Endothelial cell of umbilical vein (primary cell): ENCODE measurements at regions not wholly inside any gene's neighbourhood (a gene's known extent, or its start where the extent isn't known, plus 50 kb on each side); places are given as distances from the start of the nearest gene placed in this dataset.

ENCODE experiments used
- BruUV-seq: library from RNA; stranded (reverse); fragments of 400-500 nt; replicated peaks from 2 replicates; lab custom pipeline; 2021; lab: Mats Ljungman, UMichigan
- CTCF ChIA-PET: fragments of 300-600, 350-600 bp; sonication (Branson Sonifier 250); formaldehyde crosslinking; loops from one replicate; lab custom pipeline; 2021; ENCODE audit warnings: antibody characterized with exemption, inconsistent platforms; lab: Charles Lee
- POLR2A ChIA-PET: fragments of 300-600, 350-600 bp; sonication (Branson Sonifier 250); formaldehyde crosslinking; loops from one replicate; lab custom pipeline; 2021; ENCODE audit warnings: antibody characterized with exemption, inconsistent platforms; lab: Charles Lee
- DNase-seq: peaks from one replicate; pipeline ENCODE4 v3.0.0-alpha.2; 2011; ENCODE audit warnings: low read depth, low spot score
- FAIRE-seq: peaks from 2 replicates; lab custom pipeline; 2011; peaks lifted over from hg19 to GRCh38; lab: Jason Lieb, UNC
- H2AFZ ChIP-seq: 2 replicates; pipeline ENCODE4 v1.6.0; 2012; ENCODE audit warnings: low read depth, low read length, control low read depth, inconsistent platforms
- H3K27ac ChIP-seq: 2 replicates; pipeline ENCODE4 v1.5.1; 2011; ENCODE audit warnings: low read depth, mild to moderate bottlenecking, control low read depth, low read length, moderate library complexity; ENCODE audit not compliant: insufficient read depth
- H3K27me3 ChIP-seq, 2 experiments: 2 replicates each; pipeline versions ENCODE4 v1.6.0 to v1.6.1; 2011; ENCODE audit warnings: low read length in 2 of 2, mixed read lengths in 1 of 2; ENCODE audit not compliant: control insufficient read depth in 2 of 2, insufficient read depth in 2 of 2
- H3K36me3 ChIP-seq, 2 experiments: 2 replicates in 1 of 2; 3 replicates in 1 of 2; pipeline ENCODE4 v1.5.1; 2011; ENCODE audit warnings: low read length in 2 of 2, mild to moderate bottlenecking in 1 of 2, moderate library complexity in 1 of 2; ENCODE audit not compliant: control insufficient read depth in 2 of 2, insufficient read depth in 2 of 2; ENCODE audit errors: extremely low read depth in 1 of 2
- H3K4me1 ChIP-seq: 3 replicates; pipeline ENCODE4 v1.5.1; 2011; ENCODE audit warnings: mild to moderate bottlenecking, low read length; ENCODE audit not compliant: control insufficient read depth, insufficient read depth; ENCODE audit errors: extremely low read depth
- H3K4me2 ChIP-seq: 2 replicates; pipeline ENCODE4 v1.6.1; 2011; ENCODE audit warnings: low read length, control low read depth, mixed read lengths; ENCODE audit not compliant: insufficient read depth
- H3K4me3 ChIP-seq, 3 experiments: fragments of 200-600 bp in 1 of 3; sonication (generic), shearing (Covaris generic) in 1 of 3; replicated peaks in 1 of 3; 2 replicates each; pipeline ENCODE4 v1.5.1; 2011 to 2016; ENCODE audit warnings: control low read depth in 3 of 3, low read length in 3 of 3, mild to moderate bottlenecking in 2 of 3, inconsistent platforms in 1 of 3, low read depth in 1 of 3, moderate library complexity in 1 of 3; ENCODE audit not compliant: insufficient read depth in 1 of 3
- H3K79me2 ChIP-seq: 2 replicates; pipeline ENCODE4 v1.6.0; 2012; ENCODE audit warnings: low read length, inconsistent platforms; ENCODE audit not compliant: control insufficient read depth, insufficient read depth
- H3K9ac ChIP-seq: replicated peaks from 2 replicates; pipeline ENCODE3; 2011; ENCODE audit warnings: low read length, control low read depth; ENCODE audit not compliant: insufficient read depth; ENCODE audit errors: extremely low read depth
- H3K9me1 ChIP-seq: replicated peaks from 3 replicates; pipeline ENCODE4 v1.6.0; 2011; ENCODE audit warnings: mild to moderate bottlenecking, low read length; ENCODE audit not compliant: control insufficient read depth, insufficient read depth; ENCODE audit errors: extremely low read depth
- H3K9me3 ChIP-seq: replicated peaks from 2 replicates; pipeline ENCODE4 v1.5.1; 2012; ENCODE audit warnings: low read length, inconsistent platforms; ENCODE audit not compliant: control insufficient read depth, insufficient read depth
- H4K20me1 ChIP-seq: replicated peaks from 2 replicates; pipeline ENCODE3; 2011; ENCODE audit warnings: mild to moderate bottlenecking, low read length; ENCODE audit not compliant: control insufficient read depth, insufficient read depth; ENCODE audit errors: extremely low read depth
- CTCF ChIP-seq, 2 donors: IDR thresholded peaks; 1 replicate in 1 of 2; 2 replicates in 1 of 2; pipeline ENCODE4 v1.5.1; 2011; ENCODE audit warnings: low read length in 2 of 2, mild to moderate bottlenecking in 2 of 2, moderate library complexity in 2 of 2, control low read depth in 1 of 2, inconsistent platforms in 1 of 2, low read depth in 1 of 2; ENCODE audit not compliant: insufficient read depth in 1 of 2; ENCODE audit errors: extremely low read depth in 1 of 2
- EZH2 ChIP-seq: IDR thresholded peaks from 2 replicates; pipeline ENCODE4 v1.6.1; 2012; ENCODE audit warnings: borderline replicate concordance, low read depth, mild to moderate bottlenecking, moderate library complexity, low read length, inconsistent platforms; ENCODE audit not compliant: severe bottlenecking
- FOS ChIP-seq: IDR thresholded peaks from 2 replicates; pipeline ENCODE4 v1.6.1; 2011; ENCODE audit warnings: mild to moderate bottlenecking, low read length, moderate library complexity, borderline replicate concordance; ENCODE audit not compliant: insufficient read depth
- GATA2 ChIP-seq: IDR thresholded peaks from 2 replicates; pipeline ENCODE4 v1.7.0; 2011; ENCODE audit warnings: low read depth, mild to moderate bottlenecking, moderate library complexity, mixed read lengths, low read length; ENCODE audit not compliant: insufficient read length, insufficient read depth
- JUN ChIP-seq: IDR thresholded peaks from 2 replicates; pipeline ENCODE4 v1.6.1; 2011; ENCODE audit warnings: borderline replicate concordance, low read depth; ENCODE audit not compliant: insufficient read length, insufficient read depth
- MAX ChIP-seq: IDR thresholded peaks from 2 replicates; pipeline ENCODE4 v1.6.1; 2011; ENCODE audit not compliant: insufficient read depth, insufficient read length
- MYC ChIP-seq: IDR thresholded peaks from one replicate; pipeline ENCODE4 v1.6.1; 2011; ENCODE audit warnings: mild to moderate bottlenecking, low read depth, low read length
- dilution Hi-C: fragments of 300-500 bp; cut with MboI; formaldehyde crosslinking; loops from one replicate; pipeline ENCODE4 v1.15.0; 2019; ENCODE audit warnings: low sequenced_read_pairs; ENCODE audit not compliant: extremely low pct_ligation_motif_present
- intact Hi-C: fragments of 100-400 bp; cut with micrococcal nuclease; formaldehyde crosslinking; loops from one replicate; pipeline ENCODE4 v1.10.0; 2022

DNA sequence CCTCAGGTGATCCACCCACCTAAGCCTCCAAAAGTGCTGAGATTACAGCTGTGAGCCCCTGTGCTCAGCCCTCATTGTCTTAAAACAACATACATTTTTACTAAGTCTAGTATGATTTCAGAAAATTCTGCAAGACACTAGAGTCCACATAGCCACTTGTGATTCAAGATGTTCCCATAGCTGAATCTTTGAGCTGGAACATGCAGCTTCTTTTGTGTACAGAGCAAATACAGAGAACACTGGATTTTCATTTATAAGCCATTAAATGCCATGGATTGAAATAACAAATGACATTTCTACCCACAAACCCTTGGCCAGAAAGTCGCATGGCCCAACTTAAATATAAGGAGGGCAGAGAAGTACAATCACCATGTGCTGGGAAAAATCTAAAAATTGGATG is 1489.2 kb upstream of the GBE1 start:
- FAIRE-seq (no peak), DNase-seq (no peak)
- Histone ChIP-seq H3K4me2 (no peak overlapping the region), H3K9me3 (peaks cover 2% of the 10 kb centered on the region), H3K9ac (no peak overlapping the region), H3K36me3 (no peaks in the 10 kb centered on the region), H3K27me3 (no peaks in the 10 kb centered on the region), H3K4me3 (no peak overlapping the region), H4K20me1 (no peaks in the 10 kb centered on the region), H3K4me1 (no peaks in the 10 kb centered on the region), H2AFZ (no peak overlapping the region), H3K27ac (no peak overlapping the region), H3K79me2 (no peaks in the 10 kb centered on the region), H3K9me1 (no peaks in the 10 kb centered on the region)
- no TSS peak for BruUV-seq
- intact Hi-C loops: no loop called here
- ChIA-PET CTCF (no interaction called here), POLR2A (no interaction called here)
- TF ChIP-seq MYC (no peak), MAX (no peak), EZH2 (no peak), JUN (no peak), FOS (no peak), CTCF (IDR thresholded peaks at IDR 0.05; ENCODE audit: extremely low read depth in 1 of 2, insufficient read depth in 1 of 2, low read depth in 1 of 2, low read length in 2 of 2) (no peak)
- dilution Hi-C loops: no loop called here

GRCh38 chr3:83248454-83248853 is 1487.0 kb upstream of the GBE1 start:
- FAIRE-seq: no peak
- no peaks in the 10 kb centered on the region for H4K20me1 ChIP-seq
- H3K4me3 ChIP-seq: no peak overlapping the region
- TF ChIP-seq CTCF (IDR thresholded peaks at IDR 0.05; ENCODE audit: extremely low read depth in 1 of 2, insufficient read depth in 1 of 2, low read depth in 1 of 2, low read length in 2 of 2) (no peak), GATA2 (no peak), EZH2 (no peak), MYC (no peak), MAX (no peak)
- no peaks in the 10 kb centered on the region for H3K4me1 ChIP-seq
- DNase-seq: no peak
- no peaks in the 10 kb centered on the region for H3K36me3 ChIP-seq
- no peak overlapping the region for H3K27ac ChIP-seq
- no peaks in the 10 kb centered on the region for H3K79me2 ChIP-seq
- no peak overlapping the region for H3K4me2 ChIP-seq
- H3K9me3 ChIP-seq: peaks cover 2% of the 10 kb centered on the region
- BruUV-seq: no TSS peak
- ChIA-PET CTCF (no interaction called here), POLR2A (no interaction called here)
- H2AFZ ChIP-seq: no peak overlapping the region
- no peaks in the 10 kb centered on the region for H3K9me1 ChIP-seq
- H3K27me3 ChIP-seq: no peaks in the 10 kb centered on the region
- intact Hi-C loops: no loop called here
- dilution Hi-C loops: no loop called here
- no peak overlapping the region for H3K9ac ChIP-seq
